ENCODE measurements at regions not wholly inside any gene's neighbourhood (a gene's known extent, or its start where the extent isn't known, plus 50 kb on each side); places are given as distances from the start of the nearest gene placed in this dataset.

- Histone ChIP-seq H3K4me3 (ENCODE audit: low read depth in 1 of 3, low read length in 3 of 3) (no peak overlapping the region), H3K9ac (ENCODE audit: low read depth in 1 of 2, low read length in 2 of 2) (no peak overlapping the region), H3K27ac (ENCODE audit: low read depth in 1 of 2, low read length in 2 of 2) (no peak overlapping the region), H3K4me1 (ENCODE audit: control insufficient read depth in 4 of 4, insufficient read depth in 4 of 4, low read length in 3 of 4) (no peaks in the 10 kb centered on the region), H3K9me3 (ENCODE audit: control insufficient read depth in 4 of 4, low read length in 3 of 4) (no peaks in the 10 kb centered on the region), H3K27me3 (ENCODE audit: control insufficient read depth in 4 of 4, insufficient read depth in 4 of 4, low read length in 3 of 4) (no peaks in the 10 kb centered on the region), H3K36me3 (ENCODE audit: control insufficient read depth in 4 of 4, insufficient read depth in 3 of 4, low read depth in 1 of 4, low read length in 3 of 4) (no peaks in the 10 kb centered on the region)
- 68% methylated on average over 4 of the region's 4 CpGs for WGBS
- TF ChIP-seq FOXA1 (IDR thresholded peaks at IDR 0.05) (no peak), TAF1 (conservative IDR thresholded peaks at IDR 0.05) (no peak), HNF4G (IDR thresholded peaks at IDR 0.05) (no peak)
- TF ChIP-seq, protein P1, sequence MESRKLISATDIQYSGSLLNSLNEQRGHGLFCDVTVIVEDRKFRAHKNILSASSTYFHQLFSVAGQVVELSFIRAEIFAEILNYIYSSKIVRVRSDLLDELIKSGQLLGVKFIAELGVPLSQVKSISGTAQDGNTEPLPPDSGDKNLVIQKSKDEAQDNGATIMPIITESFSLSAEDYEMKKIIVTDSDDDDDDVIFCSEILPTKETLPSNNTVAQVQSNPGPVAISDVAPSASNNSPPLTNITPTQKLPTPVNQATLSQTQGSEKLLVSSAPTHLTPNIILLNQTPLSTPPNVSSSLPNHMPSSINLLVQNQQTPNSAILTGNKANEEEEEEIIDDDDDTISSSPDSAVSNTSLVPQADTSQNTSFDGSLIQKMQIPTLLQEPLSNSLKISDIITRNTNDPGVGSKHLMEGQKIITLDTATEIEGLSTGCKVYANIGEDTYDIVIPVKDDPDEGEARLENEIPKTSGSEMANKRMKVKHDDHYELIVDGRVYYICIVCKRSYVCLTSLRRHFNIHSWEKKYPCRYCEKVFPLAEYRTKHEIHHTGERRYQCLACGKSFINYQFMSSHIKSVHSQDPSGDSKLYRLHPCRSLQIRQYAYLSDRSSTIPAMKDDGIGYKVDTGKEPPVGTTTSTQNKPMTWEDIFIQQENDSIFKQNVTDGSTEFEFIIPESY (IDR thresholded peaks at IDR 0.05): no peak
- DNase-seq (ENCODE audit: low spot score): no peak
Observed at GRCh38 chr10:10684972-10685371, 332.7 kb upstream of the CELF2 start.

DNA sequence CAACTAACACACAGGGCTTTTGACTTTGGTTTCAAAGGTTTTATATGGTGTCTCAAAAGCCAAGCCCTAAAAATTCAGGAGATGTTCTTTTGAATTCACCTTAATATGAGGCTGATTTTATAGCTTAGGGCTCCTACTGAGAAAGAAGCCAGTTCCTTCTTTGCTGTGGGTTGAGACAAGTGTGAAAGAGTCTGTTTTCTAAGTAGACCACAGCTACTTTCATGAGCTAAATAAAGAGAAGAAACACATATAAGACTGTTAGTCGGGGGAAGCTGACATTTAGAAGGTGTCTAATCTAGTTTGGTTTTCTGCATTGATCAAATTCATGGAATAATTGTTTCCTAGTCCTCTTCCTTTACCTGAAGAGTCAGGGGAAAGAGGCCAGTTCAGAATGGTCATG, 332.1 kb upstream of the CELF2 start:
- no peaks in the 10 kb centered on the region for H3K36me3 ChIP-seq (ENCODE audit: control insufficient read depth in 4 of 4, insufficient read depth in 3 of 4, low read depth in 1 of 4, low read length in 3 of 4)
- no peak for DNase-seq (ENCODE audit: low spot score)
- no peaks in the 10 kb centered on the region for H3K9me3 ChIP-seq (ENCODE audit: control insufficient read depth in 4 of 4, low read length in 3 of 4)
- TF ChIP-seq SP1 (IDR thresholded peaks at IDR 0.05) (no peak), EGR1 (IDR thresholded peaks at IDR 0.05; ENCODE audit: low read depth in 2 of 2) (no peak), RAD21 (IDR thresholded peaks at IDR 0.05) (no peak), JUND (IDR thresholded peaks at IDR 0.05) (no peak), ATF3 (IDR thresholded peaks at IDR 0.05) (no peak), NR2F2 (IDR thresholded peaks at IDR 0.05) (no peak), HNF4A (conservative IDR thresholded peaks at IDR 0.05) (no peak), TAF1 (conservative IDR thresholded peaks at IDR 0.05) (no peak), FOXA1 (IDR thresholded peaks at IDR 0.05) (no peak), GABPA (IDR thresholded peaks at IDR 0.05 in 1 of 2, conservative IDR thresholded peaks at IDR 0.05 in 1 of 2) (no peak), YY1 (IDR thresholded peaks at IDR 0.05) (no peak), RXRA (IDR thresholded peaks at IDR 0.05) (no peak)
- TF ChIP-seq, protein P2, sequence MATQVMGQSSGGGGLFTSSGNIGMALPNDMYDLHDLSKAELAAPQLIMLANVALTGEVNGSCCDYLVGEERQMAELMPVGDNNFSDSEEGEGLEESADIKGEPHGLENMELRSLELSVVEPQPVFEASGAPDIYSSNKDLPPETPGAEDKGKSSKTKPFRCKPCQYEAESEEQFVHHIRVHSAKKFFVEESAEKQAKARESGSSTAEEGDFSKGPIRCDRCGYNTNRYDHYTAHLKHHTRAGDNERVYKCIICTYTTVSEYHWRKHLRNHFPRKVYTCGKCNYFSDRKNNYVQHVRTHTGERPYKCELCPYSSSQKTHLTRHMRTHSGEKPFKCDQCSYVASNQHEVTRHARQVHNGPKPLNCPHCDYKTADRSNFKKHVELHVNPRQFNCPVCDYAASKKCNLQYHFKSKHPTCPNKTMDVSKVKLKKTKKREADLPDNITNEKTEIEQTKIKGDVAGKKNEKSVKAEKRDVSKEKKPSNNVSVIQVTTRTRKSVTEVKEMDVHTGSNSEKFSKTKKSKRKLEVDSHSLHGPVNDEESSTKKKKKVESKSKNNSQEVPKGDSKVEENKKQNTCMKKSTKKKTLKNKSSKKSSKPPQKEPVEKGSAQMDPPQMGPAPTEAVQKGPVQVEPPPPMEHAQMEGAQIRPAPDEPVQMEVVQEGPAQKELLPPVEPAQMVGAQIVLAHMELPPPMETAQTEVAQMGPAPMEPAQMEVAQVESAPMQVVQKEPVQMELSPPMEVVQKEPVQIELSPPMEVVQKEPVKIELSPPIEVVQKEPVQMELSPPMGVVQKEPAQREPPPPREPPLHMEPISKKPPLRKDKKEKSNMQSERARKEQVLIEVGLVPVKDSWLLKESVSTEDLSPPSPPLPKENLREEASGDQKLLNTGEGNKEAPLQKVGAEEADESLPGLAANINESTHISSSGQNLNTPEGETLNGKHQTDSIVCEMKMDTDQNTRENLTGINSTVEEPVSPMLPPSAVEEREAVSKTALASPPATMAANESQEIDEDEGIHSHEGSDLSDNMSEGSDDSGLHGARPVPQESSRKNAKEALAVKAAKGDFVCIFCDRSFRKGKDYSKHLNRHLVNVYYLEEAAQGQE (IDR thresholded peaks at IDR 0.05): no peak
- TF ChIP-seq, protein P1 (IDR thresholded peaks at IDR 0.05): no peak
- no peaks in the 10 kb centered on the region for H3K4me1 ChIP-seq (ENCODE audit: control insufficient read depth in 4 of 4, insufficient read depth in 4 of 4, low read length in 3 of 4)
- H3K27me3 ChIP-seq (ENCODE audit: control insufficient read depth in 4 of 4, insufficient read depth in 4 of 4, low read length in 3 of 4): no peaks in the 10 kb centered on the region
- no peak overlapping the region for H3K9ac ChIP-seq (ENCODE audit: low read depth in 1 of 2, low read length in 2 of 2)
- 72% methylated on average over 1 of the region's 1 CpG for WGBS
- no peak overlapping the region for H3K27ac ChIP-seq (ENCODE audit: low read depth in 1 of 2, low read length in 2 of 2)
- no peak overlapping the region for H3K4me3 ChIP-seq (ENCODE audit: low read depth in 1 of 3, low read length in 3 of 3)
